Activated CD8-positive, alpha-beta memory T cell treated with anti-CD3 and anti-CD28 coated beads for 48 hours (primary cell): ENCODE measurements at regions not wholly inside any gene's neighbourhood (a gene's known extent, or its start where the extent isn't known, plus 50 kb on each side); places are given as distances from the start of the nearest gene placed in this dataset.

ENCODE experiments used
- DNase-seq, 3 experiments: peaks; one replicate each; pipeline ENCODE4 v3.0.0-alpha.2; 2020; ENCODE audit warnings: low read depth in 2 of 3, low spot score in 2 of 3

- DNase-seq, result no peak
These were observed 116.0 kb upstream of the PFKP start for GRCh38 chr10:2951235-2951835.

- no peak for DNase-seq
These were observed 116.8 kb upstream of the PFKP start for GRCh38 chr10:2950546-2950945.

DNA sequence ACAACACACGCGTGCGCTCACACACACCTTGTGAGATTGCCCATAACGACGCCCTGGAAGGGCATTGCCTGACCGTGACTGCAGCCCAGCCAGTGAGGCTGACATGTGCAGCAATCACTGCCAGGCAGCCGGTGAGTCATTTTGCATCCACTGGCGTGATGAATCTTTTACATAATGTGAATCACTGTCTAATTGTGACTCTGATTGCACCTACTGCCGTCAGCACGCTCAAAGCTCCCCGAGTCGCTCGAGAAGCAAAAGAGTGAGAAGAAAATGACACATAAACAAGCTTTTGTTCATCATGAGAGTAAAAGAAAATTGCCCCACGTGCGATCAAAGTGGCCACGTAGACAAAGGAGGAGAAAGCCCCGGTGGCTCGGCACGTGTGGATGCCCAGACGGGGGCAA lies 117.4 kb upstream of the PFKP start:
- no peak for DNase-seq

DNA sequence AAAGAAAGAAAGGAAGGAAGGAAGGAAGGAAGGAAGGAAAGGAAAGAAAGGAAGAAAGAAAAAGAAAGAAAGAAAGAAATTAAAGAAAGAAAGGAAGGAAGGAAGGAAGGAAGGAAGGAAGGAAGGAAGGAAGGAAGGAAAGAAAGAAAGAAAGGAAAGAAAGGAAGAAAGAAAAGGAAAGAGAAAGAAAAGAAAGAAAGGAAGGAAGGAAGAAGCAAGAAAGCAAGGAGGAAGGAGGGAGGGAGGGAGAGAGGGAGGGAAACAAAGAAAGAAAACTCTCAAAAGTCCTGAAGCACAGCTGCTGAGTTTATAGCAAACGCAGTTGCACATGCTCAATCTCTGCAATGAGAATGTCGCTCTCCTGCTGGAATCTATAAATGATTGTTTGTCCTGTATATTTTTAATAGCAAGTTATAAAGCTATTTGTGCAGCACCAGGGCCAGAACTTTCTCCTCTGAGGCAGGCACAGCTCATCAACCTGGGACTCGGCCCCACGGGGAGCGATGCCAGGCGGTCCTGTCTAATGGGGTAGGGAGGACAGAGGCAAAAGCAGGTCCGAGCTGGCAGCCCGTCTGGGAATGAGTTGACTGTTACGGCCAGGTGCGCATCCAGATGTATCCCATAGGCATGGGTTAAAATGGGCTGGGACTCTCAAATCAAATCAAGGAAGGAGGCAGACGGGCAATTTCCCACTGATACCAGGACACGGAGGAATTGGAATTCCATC lies 118.0 kb upstream of the PFKP start:
- DNase-seq, result no peak

- no peak for DNase-seq
These were observed 119.1 kb upstream of the PFKP start for GRCh38 chr10:2948127-2948854.

DNA sequence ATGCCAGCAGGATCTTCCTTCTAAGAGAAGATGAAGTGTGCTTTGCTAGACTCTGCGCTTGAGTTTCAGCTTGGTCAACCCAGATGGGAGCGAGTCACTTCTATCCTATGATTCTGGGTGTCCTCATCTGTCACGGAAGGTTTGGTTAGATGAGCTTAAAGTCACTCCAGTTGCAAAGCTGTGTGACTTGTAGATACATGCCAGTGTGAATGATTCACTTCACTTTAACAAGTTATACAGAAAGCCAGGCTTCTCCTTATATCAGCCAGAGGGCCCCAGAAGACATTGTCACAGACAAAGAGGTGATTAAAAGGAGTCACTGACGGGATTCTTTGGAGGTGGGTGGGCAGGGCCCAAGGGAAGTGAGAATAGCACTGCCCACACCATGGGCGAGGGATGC lies 122.6 kb upstream of the PFKP start:
- DNase-seq, result no peak

- no peak for DNase-seq
These were observed 123.3 kb upstream of the PFKP start for GRCh38 chr10:2943932-2944614.

DNA sequence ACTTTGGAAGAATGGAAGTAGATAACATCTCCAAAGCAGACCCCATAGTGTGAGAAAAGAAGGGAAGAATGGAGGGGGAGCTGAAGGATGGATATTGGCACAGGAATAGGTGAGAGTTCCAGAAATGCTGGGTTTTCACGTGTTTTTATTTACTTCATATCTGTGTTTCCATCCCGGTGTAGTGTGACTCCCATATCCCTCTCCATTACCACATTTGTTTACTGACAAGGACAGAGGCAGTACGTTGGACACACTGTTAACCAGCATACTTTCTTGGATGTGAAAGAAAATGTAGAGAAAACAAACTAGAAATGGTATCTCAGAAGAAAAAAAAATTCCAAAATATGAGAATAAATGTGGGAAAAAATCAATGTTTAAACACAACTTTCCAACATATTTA lies 124.4 kb upstream of the PFKP start:
- DNase-seq, result no peak

GRCh38 chr10:2938869-2939268 lies 128.5 kb upstream of the PFKP start:
- DNase-seq, result no peak

DNA sequence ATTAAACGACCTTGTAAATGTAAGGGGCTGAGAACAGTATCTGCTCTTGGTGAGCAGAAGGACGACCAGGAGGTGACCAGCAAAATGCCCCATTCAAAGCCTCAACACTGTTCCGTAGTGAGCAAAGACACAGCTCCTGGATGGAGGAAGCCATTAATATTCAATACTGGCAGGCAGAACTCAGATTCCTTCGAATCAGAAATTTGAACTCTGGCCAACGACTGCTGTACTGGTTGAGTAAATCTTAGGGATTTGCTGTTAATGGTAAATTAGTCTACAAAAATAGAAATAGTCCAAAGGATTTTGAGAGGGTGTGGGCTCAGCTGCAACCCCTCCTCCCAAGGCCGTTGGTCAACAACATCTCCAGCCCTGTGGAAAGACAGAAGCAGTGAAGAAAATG lies 130.5 kb upstream of the PFKP start:
- DNase-seq, result no peak

DNA sequence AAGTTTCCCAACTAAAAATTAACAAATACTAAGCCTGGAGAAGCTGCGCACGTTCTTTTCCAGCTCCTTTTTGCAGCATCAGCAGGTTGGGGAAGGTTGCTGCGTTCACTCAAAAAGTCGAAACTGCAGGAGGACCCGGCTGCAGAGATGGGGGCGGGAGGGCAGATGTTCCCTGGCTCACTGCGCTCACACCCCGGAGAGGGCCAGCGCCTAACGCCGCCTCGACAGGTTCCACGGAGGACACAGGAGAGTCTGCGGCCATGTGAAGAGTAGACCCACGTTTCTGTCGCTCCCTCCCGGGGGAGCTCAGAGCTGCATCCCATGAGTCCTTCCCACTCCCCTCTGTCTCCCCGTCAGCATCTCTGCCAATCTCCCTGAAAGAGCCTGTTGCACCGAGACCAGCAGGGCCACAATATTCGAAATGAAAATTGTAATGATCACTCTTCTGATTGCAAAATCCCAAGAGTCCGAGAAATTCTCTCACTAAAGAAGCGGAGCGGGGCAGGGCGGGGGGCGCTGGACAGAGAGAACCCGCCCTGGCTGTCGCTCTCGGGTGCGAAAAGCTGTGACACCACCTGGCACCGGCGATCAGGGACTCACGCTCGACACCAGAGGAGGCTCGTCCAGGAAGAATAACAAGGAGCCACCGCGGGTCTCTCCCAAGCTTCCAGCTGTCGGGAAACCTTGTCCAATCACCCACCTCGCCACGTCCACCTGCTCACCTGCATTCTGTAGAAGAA lies 131.5 kb upstream of the PFKP start:
- DNase-seq, result no peak

- DNase-seq, result no peak
These were observed 133.4 kb upstream of the PFKP start for GRCh38 chr10:2933924-2934323.

DNA sequence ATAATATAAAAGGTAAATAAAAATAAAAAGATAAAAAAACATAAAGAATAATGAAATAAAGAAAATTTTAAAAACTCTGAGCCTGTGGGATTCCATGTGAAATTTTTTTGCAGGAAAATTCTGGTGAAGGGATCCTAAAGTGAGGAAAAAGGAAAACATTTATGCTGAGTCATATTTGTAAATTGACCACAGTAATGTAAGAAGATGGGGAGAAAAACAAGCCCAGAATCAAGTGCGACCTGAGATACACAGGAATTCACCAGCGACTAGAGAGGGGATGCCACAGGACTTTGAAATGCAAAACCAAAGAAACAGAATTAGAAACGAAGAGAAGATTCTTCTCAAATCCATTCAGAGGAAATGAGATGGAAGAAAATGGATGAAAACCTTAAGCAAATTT lies 133.8 kb upstream of the PFKP start:
- no peak for DNase-seq

DNA sequence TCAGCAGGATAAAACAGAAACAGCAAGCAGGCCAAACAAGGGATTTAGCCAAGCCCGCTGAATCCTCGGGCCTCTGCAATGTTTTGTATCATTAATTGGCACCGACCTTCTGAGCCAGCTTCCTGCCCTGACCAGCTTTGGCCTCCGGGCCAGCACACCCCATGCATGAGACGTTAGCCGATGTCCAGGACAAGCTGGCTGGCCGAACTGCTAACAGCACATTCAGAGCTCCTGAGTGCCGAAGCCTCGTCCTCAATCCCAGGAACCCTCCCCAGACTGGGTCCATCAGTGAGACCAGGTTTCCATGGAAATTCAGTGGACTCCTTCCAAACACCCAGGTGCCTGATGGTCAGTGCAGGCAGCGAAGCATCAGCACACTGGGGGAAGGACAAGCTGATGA lies 134.3 kb upstream of the PFKP start:
- no peak for DNase-seq

DNA sequence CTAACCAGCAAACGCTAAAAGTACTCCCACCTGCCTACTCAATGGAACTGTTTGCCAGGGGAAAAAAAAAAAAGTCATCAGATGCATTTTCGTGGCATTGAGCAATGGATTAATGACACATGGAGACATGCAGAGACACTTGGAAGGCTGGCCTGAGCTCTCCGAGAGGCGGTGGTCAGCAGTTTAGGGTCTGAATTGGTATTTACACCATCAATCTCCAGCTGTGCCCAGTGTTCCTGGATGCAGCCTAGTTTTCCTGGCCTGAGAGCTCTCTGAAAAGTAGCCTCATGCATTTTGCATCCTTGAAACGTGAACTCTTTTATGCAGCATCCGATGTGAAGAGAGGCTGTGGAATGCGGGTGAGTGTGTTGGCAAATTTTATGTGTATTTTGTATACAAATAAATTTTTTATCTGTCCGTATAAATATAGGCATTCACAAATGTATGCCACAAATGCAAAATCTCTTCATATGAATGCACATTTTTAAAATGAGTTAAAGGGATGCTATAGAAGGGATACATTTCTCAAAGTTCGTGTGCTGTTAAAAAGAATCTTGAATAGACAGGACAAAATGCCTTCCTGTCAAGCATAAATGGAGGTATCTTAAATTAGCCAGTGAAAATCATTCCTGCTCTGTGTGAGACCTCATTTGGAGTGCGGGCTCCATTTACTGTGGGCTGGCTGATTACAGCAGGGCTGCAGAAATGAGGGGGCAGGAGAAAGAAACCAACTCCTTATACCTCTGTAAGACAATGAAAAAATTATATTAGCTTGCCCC lies 137.7 kb upstream of the PFKP start:
- no peak for DNase-seq

GRCh38 chr10:2927958-2928840 lies 139.1 kb upstream of the PFKP start:
- DNase-seq, result peak; percentile 10 to 70 (median 43)

- no peak for DNase-seq
These were observed 140.3 kb upstream of the PFKP start for GRCh38 chr10:2926918-2927660.

DNA sequence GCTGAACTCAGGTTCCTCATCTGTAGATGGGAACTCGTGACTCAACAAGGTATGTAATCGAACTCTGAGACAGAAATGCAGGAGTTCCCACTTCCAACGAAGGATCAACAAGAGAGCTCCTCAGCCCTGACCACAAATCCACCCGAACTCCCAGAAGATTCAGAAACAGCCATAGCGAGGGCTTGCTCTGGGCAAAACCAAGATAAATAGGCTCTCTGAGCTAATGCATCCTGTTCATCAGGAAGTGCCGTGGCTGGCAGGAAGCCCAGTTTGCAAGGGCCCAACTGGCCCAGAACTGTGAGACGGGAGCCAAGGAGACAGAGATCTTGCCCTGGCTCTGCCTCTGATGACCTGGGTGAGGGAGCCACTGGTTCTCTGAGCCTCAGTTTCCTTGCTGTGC lies 141.7 kb upstream of the PFKP start:
- DNase-seq, result no peak

DNA sequence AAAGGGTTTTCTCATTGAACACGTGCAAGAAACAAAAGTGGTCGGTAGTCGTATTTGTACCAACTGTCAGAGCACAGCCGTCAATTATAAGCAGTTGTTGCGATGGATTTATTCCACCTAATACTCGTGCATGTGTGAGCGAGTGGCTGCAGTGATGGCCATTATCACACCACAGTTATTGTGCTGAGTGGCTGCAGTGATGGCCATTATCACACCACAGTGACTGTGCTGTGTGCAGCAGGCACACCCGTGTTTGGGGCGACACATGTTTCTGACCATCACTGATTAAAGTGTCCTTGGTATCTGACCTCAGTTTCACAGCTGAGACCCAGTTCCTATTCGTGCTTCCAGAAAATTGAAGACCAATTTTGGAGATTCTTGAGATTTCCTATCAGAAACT lies 142.9 kb upstream of the PFKP start:
- no peak for DNase-seq
